ENCODE measurements at regions not wholly inside any gene's neighbourhood (a gene's known extent, or its start where the extent isn't known, plus 50 kb on each side); places are given as distances from the start of the nearest gene placed in this dataset.
A peak's percentile ranks its signal among the peaks of the same experiment; 100 is the strongest.

DNA sequence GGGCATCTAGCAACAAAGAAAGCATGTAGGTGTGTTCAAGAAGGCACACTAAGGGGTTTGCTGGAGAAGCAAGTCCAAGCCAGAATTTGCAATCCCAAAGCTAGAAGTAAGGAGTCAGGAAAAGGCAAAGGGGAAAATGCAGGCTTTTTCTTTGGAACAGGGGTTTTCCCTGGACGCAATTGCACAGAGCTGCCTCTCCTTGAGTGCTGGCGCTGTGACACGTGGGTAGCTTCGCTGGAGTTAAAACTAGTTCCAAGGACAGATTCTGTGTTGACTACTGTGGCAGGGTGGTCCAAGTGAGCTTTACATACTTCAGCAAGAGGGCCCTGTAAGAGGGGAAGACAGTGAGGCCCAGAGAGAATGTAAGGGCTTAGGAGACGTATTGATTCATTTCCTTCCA, 277.1 kb downstream of the ADGRA3 start:
- Mint-ChIP-seq H3K27ac (no peak overlapping the region), H3K4me1 (peaks cover 12% of the 10 kb centered on the region), H3K27me3 (ENCODE audit: insufficient read depth) (peaks cover 3% of the 10 kb centered on the region), H3K36me3 (ENCODE audit: low read depth) (no peaks in the 10 kb centered on the region), H3K4me3 (no peak overlapping the region), H3K9me3 (no peaks in the 10 kb centered on the region)
- 65 to 74% methylated on average over 3 to 5 of the region's 5 CpGs for WGBS, 2 experiments (ENCODE audit: insufficient coverage in 1 of 2, insufficient read length in 1 of 2)
- no peaks in the 10 kb centered on the region for H3K36me3 ChIP-seq (ENCODE audit: control insufficient read depth, insufficient read depth, low read length)
- H3K27ac ChIP-seq (ENCODE audit: low read depth, low read length), result peak overlapping the region; percentile 29
- no peaks in the 10 kb centered on the region for H3K9me3 ChIP-seq (ENCODE audit: control insufficient read depth, low read length)
- no peak overlapping the region for H3K4me3 ChIP-seq (ENCODE audit: low read length)
- peak; percentile 72 for DNase-seq
- H3K4me1 ChIP-seq (ENCODE audit: control insufficient read depth, insufficient read depth, low read length), result peaks cover 5% of the 10 kb centered on the region
- H3K9ac ChIP-seq (ENCODE audit: extremely low read depth, low read length, poor library complexity, severe bottlenecking), result no peak overlapping the region
- TF ChIP-seq CTCF (conservative IDR thresholded peaks at IDR 0.05), result peak; percentile 74
- H3K27me3 ChIP-seq (ENCODE audit: control insufficient read depth, insufficient read depth, low read length, poor library complexity, severe bottlenecking), result peaks cover 5% of the 10 kb centered on the region

- no peak for DNase-seq
- Mint-ChIP-seq H3K4me3 (no peak overlapping the region), H3K27me3 (ENCODE audit: insufficient read depth) (peaks cover 3% of the 10 kb centered on the region), H3K27ac (no peak overlapping the region), H3K9me3 (no peaks in the 10 kb centered on the region), H3K4me1 (peaks cover 12% of the 10 kb centered on the region), H3K36me3 (ENCODE audit: low read depth) (no peaks in the 10 kb centered on the region)
- Histone ChIP-seq H3K4me3 (ENCODE audit: low read length) (no peak overlapping the region), H3K27ac (ENCODE audit: low read depth, low read length) (peak overlapping the region; percentile 29), H3K9me3 (ENCODE audit: control insufficient read depth, low read length) (no peaks in the 10 kb centered on the region), H3K9ac (ENCODE audit: extremely low read depth, low read length, poor library complexity, severe bottlenecking) (no peak overlapping the region), H3K27me3 (ENCODE audit: control insufficient read depth, insufficient read depth, low read length, poor library complexity, severe bottlenecking) (peaks cover 5% of the 10 kb centered on the region), H3K4me1 (ENCODE audit: control insufficient read depth, insufficient read depth, low read length) (peaks cover 5% of the 10 kb centered on the region), H3K36me3 (ENCODE audit: control insufficient read depth, insufficient read depth, low read length) (no peaks in the 10 kb centered on the region)
- no peak for TF ChIP-seq CTCF (conservative IDR thresholded peaks at IDR 0.05)
- WGBS, 2 experiments (ENCODE audit: insufficient coverage in 1 of 2, insufficient read length in 1 of 2), result 73 to 76% methylated on average over 8 to 10 of the region's 10 CpGs
These were observed 277.9 kb downstream of the ADGRA3 start for GRCh38 chr4:22237846-22238494.

DNA sequence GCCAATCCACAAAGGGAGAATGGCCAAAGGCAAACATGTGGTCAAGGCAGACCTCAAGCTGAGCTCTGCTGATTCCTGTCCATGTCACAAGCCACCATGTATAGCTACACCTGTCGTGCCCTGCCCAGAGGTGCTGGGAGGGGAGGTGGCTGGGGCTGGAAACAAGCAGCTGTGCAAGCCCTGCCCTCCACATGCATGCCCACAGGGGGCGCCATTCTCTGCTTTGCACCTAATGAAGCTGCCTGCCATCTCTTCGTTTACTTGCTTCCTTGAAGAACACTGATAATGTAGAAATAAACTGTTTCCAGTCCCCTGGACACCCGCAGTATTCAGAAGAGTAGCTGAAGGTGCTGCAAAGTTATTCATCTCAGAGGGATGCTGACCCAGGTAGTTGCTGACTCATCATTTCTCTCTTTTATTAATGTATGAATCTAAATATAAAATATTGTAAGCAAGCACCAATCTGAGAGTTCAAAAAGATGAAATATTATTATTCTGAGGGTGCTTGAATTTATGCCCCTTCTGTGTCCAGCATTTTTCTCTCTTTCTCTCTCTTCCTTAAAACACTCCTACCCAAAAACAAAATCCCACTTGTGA, 278.6 kb downstream of the ADGRA3 start:
- H3K27ac Mint-ChIP-seq, result no peak overlapping the region
- Histone ChIP-seq H3K4me1 (ENCODE audit: control insufficient read depth, insufficient read depth, low read length) (peaks cover 5% of the 10 kb centered on the region), H3K4me3 (ENCODE audit: low read length) (no peak overlapping the region), H3K9me3 (ENCODE audit: control insufficient read depth, low read length) (no peaks in the 10 kb centered on the region), H3K27ac (ENCODE audit: low read depth, low read length) (no peak overlapping the region), H3K36me3 (ENCODE audit: control insufficient read depth, insufficient read depth, low read length) (no peaks in the 10 kb centered on the region), H3K9ac (ENCODE audit: extremely low read depth, low read length, poor library complexity, severe bottlenecking) (no peak overlapping the region), H3K27me3 (ENCODE audit: control insufficient read depth, insufficient read depth, low read length, poor library complexity, severe bottlenecking) (peaks cover 5% of the 10 kb centered on the region)
- no peak overlapping the region for H3K4me3 Mint-ChIP-seq
- no peaks in the 10 kb centered on the region for H3K9me3 Mint-ChIP-seq
- no peaks in the 10 kb centered on the region for H3K36me3 Mint-ChIP-seq (ENCODE audit: low read depth)
- H3K27me3 Mint-ChIP-seq (ENCODE audit: insufficient read depth), result peaks cover 3% of the 10 kb centered on the region
- peak; percentile 95 for TF ChIP-seq CTCF (conservative IDR thresholded peaks at IDR 0.05)
- peak; percentile 93 for DNase-seq
- H3K4me1 Mint-ChIP-seq, result peaks cover 12% of the 10 kb centered on the region
- WGBS, 2 experiments (ENCODE audit: insufficient coverage in 1 of 2, insufficient read length in 1 of 2), result 51 to 62% methylated on average over 2 to 4 of the region's 4 CpGs

Measured in endodermal cell (in vitro differentiated cells).